Activated B cell treated with CpG ODN at 0.5 μM for 24 hours (primary cell): ENCODE measurements at regions not wholly inside any gene's neighbourhood (a gene's known extent, or its start where the extent isn't known, plus 50 kb on each side); places are given as distances from the start of the nearest gene placed in this dataset.

ENCODE experiments used
- ATAC-seq: fragments of 200-7000 bp; cut with Tn5 transposase; one replicate; pipeline ENCODE4 v1.10.0; 2021; ENCODE audit warnings: low read depth, mild to moderate bottlenecking, moderate library complexity
- CTCF ChIA-PET: fragments of 350-600 bp; sonication (Branson Sonifier 250); formaldehyde crosslinking; loops from one replicate; lab custom pipeline; 2021; ENCODE audit warnings: antibody characterized with exemption; lab: Charles Lee
- POLR2A ChIA-PET: fragments of 350-600 bp; sonication (Branson Sonifier 250); formaldehyde crosslinking; loops from one replicate; lab custom pipeline; 2021; ENCODE audit warnings: antibody characterized with exemption; lab: Charles Lee
- DNase-seq: peaks from one replicate; pipeline ENCODE4 v3.0.0; 2022
- H3K27ac Mint-ChIP-seq: one replicate; pipeline ENCODE4 v1.8.0; 2020; ENCODE audit warnings: mixed read lengths
- H3K27me3 Mint-ChIP-seq: one replicate; pipeline ENCODE4 v1.8.0; 2021; ENCODE audit warnings: mixed read lengths
- H3K36me3 Mint-ChIP-seq: one replicate; pipeline ENCODE4 v1.8.0; 2021; ENCODE audit warnings: low read depth, mixed read lengths
- H3K4me1 Mint-ChIP-seq: one replicate; pipeline ENCODE4 v1.8.0; 2021; ENCODE audit warnings: mixed read lengths
- H3K4me3 Mint-ChIP-seq: one replicate; pipeline ENCODE4 v1.8.0; 2020; ENCODE audit warnings: mild to moderate bottlenecking, mixed read lengths
- H3K9me3 Mint-ChIP-seq: one replicate; pipeline ENCODE4 v1.8.0; 2020; ENCODE audit warnings: mixed read lengths
- intact Hi-C: fragments of 100-400 bp; cut with micrococcal nuclease; formaldehyde crosslinking; loops from one replicate; pipeline ENCODE4 v1.15.1; 2024
- TF ChIP-seq, protein P1 (sequence below): fragments of 200-600 bp; IDR thresholded peaks from one replicate; pipeline ENCODE4 v1.8.0; 2022; ENCODE audit warnings: antibody characterized with exemption, mild to moderate bottlenecking

DNA sequence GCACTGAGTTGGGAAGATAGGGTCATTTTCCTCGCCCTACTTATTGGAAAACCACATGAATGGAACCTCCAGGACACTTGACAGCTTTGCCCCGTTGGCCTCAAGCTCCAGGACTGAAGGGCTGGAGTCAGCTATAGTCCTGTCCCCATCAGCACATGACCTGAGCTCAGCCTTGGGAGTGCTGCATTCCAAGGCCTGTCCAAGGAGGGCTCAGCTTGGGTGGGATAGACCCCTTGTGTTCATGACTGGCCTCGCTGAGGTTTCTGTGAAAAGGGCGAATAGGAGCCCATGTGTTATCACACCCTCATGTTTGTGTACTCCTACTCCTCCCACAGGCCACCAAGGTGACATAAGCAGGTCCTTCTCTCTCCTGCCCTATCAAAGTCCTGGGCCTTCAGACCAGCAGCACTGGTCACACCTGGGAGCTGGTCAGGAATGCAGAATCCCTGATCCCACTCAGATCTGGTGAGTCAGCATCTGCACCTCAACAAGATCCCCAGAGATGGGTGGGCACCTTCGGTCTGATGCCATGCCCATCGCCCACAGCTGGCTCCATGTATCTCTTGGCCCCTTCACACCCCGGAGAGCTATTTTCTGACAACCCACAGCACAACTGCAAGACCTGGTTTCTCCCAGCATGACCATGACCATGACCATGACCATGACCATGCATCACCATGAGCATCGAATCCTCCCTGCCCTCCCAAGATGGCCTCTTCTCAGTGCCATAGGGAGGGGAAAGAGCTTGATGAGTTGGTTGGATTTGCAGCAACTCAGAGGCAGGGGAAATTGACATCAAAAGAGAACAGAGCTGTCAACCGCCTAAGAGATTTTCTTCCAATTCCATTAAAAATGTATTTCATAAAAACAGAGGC lies 83.0 kb upstream of the RAB6C start:
- DNase-seq (no peak), ATAC-seq (no peak)
- Mint-ChIP-seq H3K4me3 (no peak overlapping the region), H3K27ac (no peak overlapping the region), H3K27me3 (peaks cover 20% of the 10 kb centered on the region), H3K4me1 (no peaks in the 10 kb centered on the region), H3K9me3 (peaks cover 5% of the 10 kb centered on the region), H3K36me3 (no peaks in the 10 kb centered on the region)
- intact Hi-C loops: no loop called here
- CTCF ChIA-PET: no interaction called here
- TF ChIP-seq, protein P1, sequence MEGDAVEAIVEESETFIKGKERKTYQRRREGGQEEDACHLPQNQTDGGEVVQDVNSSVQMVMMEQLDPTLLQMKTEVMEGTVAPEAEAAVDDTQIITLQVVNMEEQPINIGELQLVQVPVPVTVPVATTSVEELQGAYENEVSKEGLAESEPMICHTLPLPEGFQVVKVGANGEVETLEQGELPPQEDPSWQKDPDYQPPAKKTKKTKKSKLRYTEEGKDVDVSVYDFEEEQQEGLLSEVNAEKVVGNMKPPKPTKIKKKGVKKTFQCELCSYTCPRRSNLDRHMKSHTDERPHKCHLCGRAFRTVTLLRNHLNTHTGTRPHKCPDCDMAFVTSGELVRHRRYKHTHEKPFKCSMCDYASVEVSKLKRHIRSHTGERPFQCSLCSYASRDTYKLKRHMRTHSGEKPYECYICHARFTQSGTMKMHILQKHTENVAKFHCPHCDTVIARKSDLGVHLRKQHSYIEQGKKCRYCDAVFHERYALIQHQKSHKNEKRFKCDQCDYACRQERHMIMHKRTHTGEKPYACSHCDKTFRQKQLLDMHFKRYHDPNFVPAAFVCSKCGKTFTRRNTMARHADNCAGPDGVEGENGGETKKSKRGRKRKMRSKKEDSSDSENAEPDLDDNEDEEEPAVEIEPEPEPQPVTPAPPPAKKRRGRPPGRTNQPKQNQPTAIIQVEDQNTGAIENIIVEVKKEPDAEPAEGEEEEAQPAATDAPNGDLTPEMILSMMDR: no peak
- POLR2A ChIA-PET: no interaction called here

DNA sequence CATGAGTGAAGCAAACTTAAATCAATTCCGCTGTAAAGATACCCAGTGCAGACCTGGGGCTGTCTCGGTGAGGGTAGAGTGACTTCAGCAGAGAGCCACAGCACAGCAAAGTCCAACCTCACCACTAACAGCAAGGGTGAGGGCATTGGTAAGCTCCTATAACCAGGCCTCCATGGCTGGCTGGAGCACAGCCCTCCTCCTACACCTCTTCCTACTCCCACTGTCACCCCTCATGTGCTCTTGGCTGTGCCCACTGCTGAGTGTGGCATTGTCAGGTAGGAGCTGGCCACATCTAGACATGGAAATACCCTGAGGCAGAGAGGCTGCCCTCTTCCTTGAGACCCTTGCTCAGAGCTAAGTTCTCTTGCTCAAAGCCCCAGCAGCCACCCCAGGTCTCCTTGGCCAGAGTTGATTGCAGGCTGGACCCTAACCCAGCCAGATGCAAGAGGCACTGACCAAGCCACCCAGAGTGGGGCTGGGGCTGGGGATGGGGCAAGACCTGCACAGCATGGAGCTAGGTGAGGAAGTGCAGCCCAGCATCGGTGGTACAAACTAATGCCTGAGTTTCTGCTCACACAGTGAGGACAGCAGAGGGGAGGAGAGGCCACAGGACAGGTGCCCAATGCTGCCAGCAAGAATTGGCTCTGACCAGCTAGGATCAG lies 77.6 kb upstream of the RAB6C start:
- Mint-ChIP-seq H3K36me3 (no peaks in the 10 kb centered on the region), H3K9me3 (peaks cover 5% of the 10 kb centered on the region), H3K27me3 (peaks cover 7% of the 10 kb centered on the region), H3K4me3 (no peak overlapping the region), H3K27ac (no peak overlapping the region), H3K4me1 (no peaks in the 10 kb centered on the region)
- TF ChIP-seq, protein P1: no peak
- intact Hi-C loops: no loop called here
- ATAC-seq (no peak), DNase-seq (no peak)
- ChIA-PET POLR2A (no interaction called here), CTCF (no interaction called here)

DNA sequence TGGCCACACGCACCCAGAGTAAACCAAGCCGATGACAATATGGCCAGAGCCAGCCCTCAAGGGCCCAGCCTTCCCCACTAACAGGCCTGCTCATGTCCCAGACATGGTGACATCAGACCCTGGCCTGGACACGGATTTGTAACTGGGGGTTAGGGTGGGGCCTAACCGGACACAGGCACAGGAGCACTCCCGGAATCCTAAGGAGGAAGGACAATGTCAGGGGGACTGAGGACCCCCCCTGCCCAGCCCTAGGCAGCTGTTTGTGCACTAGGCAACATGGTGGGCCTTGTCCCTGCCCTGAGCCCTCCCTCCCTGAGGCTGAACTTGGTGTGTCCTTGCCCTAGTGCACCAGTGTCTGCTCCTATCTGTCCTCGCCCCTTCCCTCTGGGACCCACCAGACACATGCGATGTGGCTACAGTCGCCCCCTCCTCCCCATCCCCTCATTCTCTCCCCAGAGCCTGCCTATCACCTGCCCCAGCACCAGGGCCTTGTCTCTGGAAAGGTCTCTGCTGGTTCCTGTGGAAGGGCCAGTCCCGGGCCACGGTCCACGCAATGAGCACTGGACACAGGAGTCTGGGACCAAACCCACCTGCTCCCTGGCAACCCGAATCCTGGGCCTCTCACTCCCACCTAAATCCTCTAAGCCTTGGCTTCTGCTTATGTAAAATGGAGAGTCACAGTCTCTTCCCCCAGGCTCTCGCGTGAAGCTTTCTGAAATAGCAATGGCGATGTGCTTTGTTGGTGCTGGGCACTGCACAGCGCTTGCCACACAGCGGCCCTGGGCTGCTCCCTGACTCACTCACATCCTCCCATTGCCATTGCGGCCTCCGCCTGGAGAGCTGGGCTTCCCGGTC lies 76.5 kb upstream of the RAB6C start:
- no peak for ATAC-seq
- TF ChIP-seq, protein P1: no peak
- intact Hi-C loops: no loop called here
- Mint-ChIP-seq H3K27me3 (peaks cover 3% of the 10 kb centered on the region), H3K9me3 (peaks cover 5% of the 10 kb centered on the region), H3K27ac (no peak overlapping the region), H3K4me3 (no peak overlapping the region), H3K4me1 (no peaks in the 10 kb centered on the region), H3K36me3 (no peaks in the 10 kb centered on the region)
- ChIA-PET POLR2A (no interaction called here), CTCF (no interaction called here)
- no peak for DNase-seq

DNA sequence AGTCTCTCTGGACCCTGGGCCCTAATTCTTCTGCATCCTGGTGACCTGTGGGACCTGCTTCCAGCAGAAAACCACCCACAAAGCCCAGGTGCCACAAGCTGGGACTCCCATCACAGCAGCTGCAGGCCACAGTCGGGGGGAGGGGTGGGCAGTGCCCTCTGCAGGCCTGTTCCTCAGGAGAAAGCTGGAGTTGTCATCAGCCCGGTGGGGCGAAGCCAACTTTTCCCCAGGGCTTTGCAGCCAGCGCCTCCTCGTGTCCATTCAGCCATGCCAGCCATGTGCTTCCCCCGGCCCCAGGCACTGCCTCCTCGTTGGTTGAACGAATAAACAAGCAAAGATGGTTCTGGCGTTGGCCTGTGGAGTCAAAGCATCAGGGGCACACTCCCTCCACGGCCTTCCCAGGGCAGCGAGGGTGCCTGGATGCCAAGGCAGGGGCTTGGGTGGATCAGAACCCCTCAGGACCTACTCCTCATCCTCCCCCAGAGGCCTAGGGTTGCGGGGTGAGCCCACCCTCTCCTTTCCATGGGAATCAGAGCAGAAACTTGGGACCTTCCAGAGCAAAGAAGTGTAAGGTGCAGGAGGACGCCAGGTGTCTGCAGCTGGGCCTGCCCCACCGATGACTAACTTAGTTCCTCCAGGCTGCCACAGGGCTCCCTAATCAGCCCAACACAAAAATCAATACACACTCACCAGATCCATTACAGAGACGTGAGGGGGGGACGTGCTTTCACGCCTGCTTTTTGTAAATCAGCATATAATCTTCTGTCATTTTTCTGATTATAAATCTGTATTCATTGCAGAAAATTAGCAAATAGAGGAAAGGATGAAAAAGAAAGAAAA lies 75.7 kb upstream of the RAB6C start:
- H3K4me1 Mint-ChIP-seq: no peaks in the 10 kb centered on the region
- no peaks in the 10 kb centered on the region for H3K36me3 Mint-ChIP-seq
- H3K27ac Mint-ChIP-seq: no peak overlapping the region
- intact Hi-C loops: no loop called here
- peaks cover 5% of the 10 kb centered on the region for H3K9me3 Mint-ChIP-seq
- TF ChIP-seq, protein P1: no peak
- CTCF ChIA-PET: no interaction called here
- peaks cover 3% of the 10 kb centered on the region for H3K27me3 Mint-ChIP-seq
- ATAC-seq (no peak), DNase-seq (no peak)
- no peak overlapping the region for H3K4me3 Mint-ChIP-seq
- POLR2A ChIA-PET: no interaction called here
